Gastroesophageal sphincter (tissue), 4 donors: ENCODE measurements at regions not wholly inside any gene's neighbourhood (a gene's known extent, or its start where the extent isn't known, plus 50 kb on each side); places are given as distances from the start of the nearest gene placed in this dataset.

ENCODE experiments used
- ATAC-seq: fragments of 150-250 bp; one replicate; pipeline ENCODE4 v1.9.1; 2016; ENCODE audit warnings: mild to moderate bottlenecking, moderate library complexity
- H3K27ac ChIP-seq, 4 donors: fragments of 200-600 bp; sonication (generic) in 3 of 4; 1 replicate in 3 of 4; 2 replicates in 1 of 4; pipeline ENCODE4 v1.5.1; 2016 to 2019
- H3K27me3 ChIP-seq: fragments of 200-600 bp; sonication (generic); one replicate; pipeline ENCODE4 v1.5.1; 2019
- H3K36me3 ChIP-seq, 2 donors: fragments of 200-600 bp; sonication (generic); one replicate each; pipeline ENCODE4 v1.5.1; 2019; ENCODE audit warnings: control low read depth in 1 of 2
- H3K4me1 ChIP-seq, 3 donors: fragments of 200-600 bp; sonication (generic); 1 replicate in 2 of 3; 2 replicates in 1 of 3; pipeline ENCODE4 v1.5.1; 2016 to 2019; ENCODE audit warnings: control low read depth in 2 of 3
- H3K4me3 ChIP-seq, 2 donors: fragments of 200-600 bp; sonication (generic); one replicate each; pipeline ENCODE4 v1.5.1; 2019; ENCODE audit warnings: mild to moderate bottlenecking in 1 of 2, moderate library complexity in 1 of 2
- H3K9me3 ChIP-seq, 3 donors: fragments of 200-600 bp; sonication (generic); one replicate each; pipeline ENCODE4 v1.5.1; 2017 to 2019; ENCODE audit warnings: control low read depth in 2 of 3
- EP300 ChIP-seq: sonication (generic); formaldehyde crosslinking; IDR thresholded peaks from one replicate; pipeline ENCODE4 v1.6.1; 2017; ENCODE audit warnings: antibody characterized with exemption, mild to moderate bottlenecking
- POLR2A ChIP-seq, 2 donors: fragments of 450-650 bp; IDR thresholded peaks; one replicate each; pipeline ENCODE4 v1.6.1; 2017; ENCODE audit warnings: antibody characterized with exemption in 2 of 2, mild to moderate bottlenecking in 2 of 2, moderate library complexity in 1 of 2
- POLR2AphosphoS5 ChIP-seq: sonication (generic); formaldehyde crosslinking; IDR thresholded peaks from one replicate; pipeline ENCODE4 v1.6.1; 2017; ENCODE audit warnings: antibody characterized with exemption
- WGBS, 2 donors: methylation state at CpG; one replicate each; pipeline ENCODE4 v1.1.5; 2018; ENCODE audit warnings: low coverage in 1 of 2; 5-methylcytosine and 5-hydroxymethylcytosine counted together
- TF ChIP-seq, protein P1 (sequence below), 4 experiments: fragments of 200-600 bp in 2 of 4; fragments of 450-650 bp in 2 of 4; sonication (generic) in 1 of 4; IDR thresholded peaks; one replicate each; pipeline ENCODE4 v1.5.1; 2017 to 2019; ENCODE audit warnings: antibody characterized with exemption in 4 of 4, mild to moderate bottlenecking in 2 of 4, moderate library complexity in 2 of 4

- TF ChIP-seq, protein P1, sequence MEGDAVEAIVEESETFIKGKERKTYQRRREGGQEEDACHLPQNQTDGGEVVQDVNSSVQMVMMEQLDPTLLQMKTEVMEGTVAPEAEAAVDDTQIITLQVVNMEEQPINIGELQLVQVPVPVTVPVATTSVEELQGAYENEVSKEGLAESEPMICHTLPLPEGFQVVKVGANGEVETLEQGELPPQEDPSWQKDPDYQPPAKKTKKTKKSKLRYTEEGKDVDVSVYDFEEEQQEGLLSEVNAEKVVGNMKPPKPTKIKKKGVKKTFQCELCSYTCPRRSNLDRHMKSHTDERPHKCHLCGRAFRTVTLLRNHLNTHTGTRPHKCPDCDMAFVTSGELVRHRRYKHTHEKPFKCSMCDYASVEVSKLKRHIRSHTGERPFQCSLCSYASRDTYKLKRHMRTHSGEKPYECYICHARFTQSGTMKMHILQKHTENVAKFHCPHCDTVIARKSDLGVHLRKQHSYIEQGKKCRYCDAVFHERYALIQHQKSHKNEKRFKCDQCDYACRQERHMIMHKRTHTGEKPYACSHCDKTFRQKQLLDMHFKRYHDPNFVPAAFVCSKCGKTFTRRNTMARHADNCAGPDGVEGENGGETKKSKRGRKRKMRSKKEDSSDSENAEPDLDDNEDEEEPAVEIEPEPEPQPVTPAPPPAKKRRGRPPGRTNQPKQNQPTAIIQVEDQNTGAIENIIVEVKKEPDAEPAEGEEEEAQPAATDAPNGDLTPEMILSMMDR (IDR thresholded peaks at IDR 0.05): no peak
- TF ChIP-seq EP300 (no peak), POLR2AphosphoS5 (no peak), POLR2A (IDR thresholded peaks at IDR 0.05) (no peak)
- H3K4me1 ChIP-seq: no peaks in the 10 kb centered on the region
Observed at GRCh38 chr3:180092889-180093288, 56.2 kb upstream of the PEX5L start.

DNA sequence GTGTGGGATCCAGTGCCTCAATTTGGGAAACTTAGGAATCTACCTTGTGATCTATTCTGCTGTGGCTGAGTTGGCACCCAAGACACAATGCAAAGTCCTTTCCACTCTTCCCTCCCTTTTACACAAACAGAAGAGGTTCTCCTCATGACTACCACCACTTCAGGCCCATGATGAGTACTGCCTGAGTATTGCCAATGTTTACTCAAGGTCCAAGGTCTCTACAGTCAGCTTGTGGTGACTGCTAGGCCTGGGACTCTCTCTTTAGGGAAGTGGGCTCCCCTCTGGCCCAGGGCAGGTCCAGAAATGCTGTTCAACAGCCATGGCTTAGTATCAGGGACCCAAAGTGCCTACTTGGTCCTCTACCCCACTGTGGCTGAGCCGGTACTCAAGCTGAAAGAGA, 56.8 kb upstream of the PEX5L start:
- Histone ChIP-seq H3K4me3 (no peak overlapping the region), H3K27ac (no peak overlapping the region), H3K9me3 (peaks cover 0 to 3% (median 0%) of the 10 kb centered on the region in 3 donors), H3K27me3 (no peaks in the 10 kb centered on the region), H3K36me3 (no peaks in the 10 kb centered on the region), H3K4me1 (no peaks in the 10 kb centered on the region)
- 100% methylated on average over 1 of the region's 1 CpG for WGBS, 2 donors
- no peak for ATAC-seq
- TF ChIP-seq, protein P1 (IDR thresholded peaks at IDR 0.05): no peak
- TF ChIP-seq EP300: no peak
- TF ChIP-seq POLR2AphosphoS5: no peak
- TF ChIP-seq POLR2A (IDR thresholded peaks at IDR 0.05): no peak

More at GRCh38 chr3:180092889-180093288, 56.2 kb upstream of the PEX5L start:
- H3K36me3 ChIP-seq: no peaks in the 10 kb centered on the region
- no peak overlapping the region for H3K27ac ChIP-seq
- no peak for ATAC-seq
- H3K9me3 ChIP-seq: peaks cover 0 to 3% (median 0%) of the 10 kb centered on the region in 3 donors
- 43% methylated on average over 2 of the region's 2 CpGs; no CpG with 5 or more reads in 1 of the 2 donors for WGBS, 2 donors
- no peak overlapping the region for H3K4me3 ChIP-seq
- H3K27me3 ChIP-seq: no peaks in the 10 kb centered on the region

DNA sequence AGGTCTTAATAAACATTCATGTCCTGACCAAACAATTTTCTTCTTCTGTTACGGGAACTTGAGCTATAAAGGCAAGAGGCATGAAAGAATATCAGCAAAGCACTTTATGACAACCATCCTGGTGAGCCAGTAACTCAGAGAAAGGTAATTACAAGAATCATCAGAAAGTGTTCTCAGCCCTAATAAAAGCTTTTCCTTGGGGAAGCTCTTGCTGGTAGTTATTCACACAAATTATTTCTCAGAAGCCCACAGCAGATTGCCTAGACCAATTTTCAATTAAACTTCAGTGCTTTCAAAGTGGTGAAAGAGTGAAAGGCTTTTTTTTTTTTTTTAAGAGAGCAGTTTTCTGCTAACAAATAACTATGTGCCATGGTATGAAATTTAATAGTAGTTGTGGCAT, 60.9 kb upstream of the PEX5L start:
- Histone ChIP-seq H3K9me3 (peaks cover 0 to 8% (median 0%) of the 10 kb centered on the region in 3 donors), H3K4me1 (no peaks in the 10 kb centered on the region), H3K27me3 (peaks cover 7% of the 10 kb centered on the region), H3K36me3 (no peaks in the 10 kb centered on the region), H3K27ac (no peak overlapping the region), H3K4me3 (no peak overlapping the region)
- TF ChIP-seq POLR2AphosphoS5: no peak
- no peak for TF ChIP-seq POLR2A (IDR thresholded peaks at IDR 0.05)
- TF ChIP-seq, protein P1 (IDR thresholded peaks at IDR 0.05): no peak
- TF ChIP-seq EP300: no peak
- WGBS, 2 donors: 36 to 57% methylated on average over 1 of the region's 1 CpG
- ATAC-seq: no peak

GRCh38 chr3:180102134-180102533, 65.4 kb upstream of the PEX5L start:
- no peaks in the 10 kb centered on the region for H3K4me1 ChIP-seq
- H3K9me3 ChIP-seq: peaks cover 0 to 20% (median 0%) of the 10 kb centered on the region in 3 donors
- no peaks in the 10 kb centered on the region for H3K36me3 ChIP-seq
- WGBS, 2 donors: 11 to 65% methylated on average over 4 to 7 of the region's 11 CpGs
- no peak overlapping the region for H3K4me3 ChIP-seq
- TF ChIP-seq, protein P1 (IDR thresholded peaks at IDR 0.05): no peak
- no peak for TF ChIP-seq EP300
- no peak for ATAC-seq
- no peak overlapping the region for H3K27ac ChIP-seq
- peaks cover 9% of the 10 kb centered on the region for H3K27me3 ChIP-seq

GRCh38 chr3:180102604-180103003, 65.9 kb upstream of the PEX5L start:
- H3K27me3 ChIP-seq: peaks cover 9% of the 10 kb centered on the region
- no peak for TF ChIP-seq POLR2AphosphoS5
- no peak for TF ChIP-seq POLR2A (IDR thresholded peaks at IDR 0.05)
- TF ChIP-seq, protein P1 (IDR thresholded peaks at IDR 0.05): no peak
- TF ChIP-seq EP300: no peak
- WGBS, 2 donors: no CpG with 5 or more reads among the region's 1 CpG
- no peaks in the 10 kb centered on the region for H3K36me3 ChIP-seq
- peaks cover 0 to 20% (median 0%) of the 10 kb centered on the region in 3 donors for H3K9me3 ChIP-seq
- no peak overlapping the region for H3K27ac ChIP-seq
- no peak for ATAC-seq
- H3K4me1 ChIP-seq: no peaks in the 10 kb centered on the region
- no peak overlapping the region for H3K4me3 ChIP-seq
